Panc1 (cell line): ENCODE measurements at regions not wholly inside any gene's neighbourhood (a gene's known extent, or its start where the extent isn't known, plus 50 kb on each side); places are given as distances from the start of the nearest gene placed in this dataset.

Experiments used
- ATAC-seq: fragments of 200-7000 bp; cut with Tn5 transposase; 2 replicates; pipeline ENCODE4 v1.9.1; 2020; ENCODE audit warnings: mild to moderate bottlenecking, moderate library complexity
- BruUV-seq: library from RNA; stranded (reverse); fragments of 400-500 nt; replicated peaks from 2 replicates; lab custom pipeline; 2021; lab: Mats Ljungman, UMichigan
- CTCF ChIA-PET: fragments of 300-600 bp; sonication (Branson Sonifier 250); formaldehyde crosslinking; loops from one replicate; lab custom pipeline; 2022; ENCODE audit warnings: antibody characterized with exemption; lab: Charles Lee
- POLR2A ChIA-PET: fragments of 300-600 bp; sonication (Branson Sonifier 250); formaldehyde crosslinking; loops from one replicate; lab custom pipeline; 2022; ENCODE audit warnings: antibody characterized with exemption; lab: Charles Lee
- DNase-seq: peaks from one replicate; pipeline ENCODE4 v3.0.0-alpha.2; 2010; ENCODE audit warnings: low read depth, low spot score
- H3K27ac ChIP-seq: 2 replicates; pipeline ENCODE4 v1.5.1; 2011; ENCODE audit warnings: mild to moderate bottlenecking, low read length, inconsistent platforms
- H3K27me3 ChIP-seq: fragments of 200-500 bp; sonication (Bioruptor generic); 2 replicates; pipeline ENCODE4 v1.6.0; 2014; ENCODE audit warnings: low read length, inconsistent platforms; ENCODE audit not compliant: control insufficient read depth, insufficient read depth
- H3K36me3 ChIP-seq: fragments of 200-500 bp; sonication (Bioruptor generic); 2 replicates; pipeline ENCODE4 v1.5.1; 2014; ENCODE audit warnings: inconsistent platforms, mild to moderate bottlenecking, low read length, moderate library complexity; ENCODE audit not compliant: control insufficient read depth, insufficient read depth
- H3K4me1 ChIP-seq: 2 replicates; pipeline ENCODE4 v1.5.1; 2011; ENCODE audit warnings: inconsistent platforms, mild to moderate bottlenecking, low read length, moderate library complexity; ENCODE audit not compliant: control insufficient read depth, insufficient read depth
- H3K4me3 ChIP-seq, 2 experiments: 2 replicates each; pipeline ENCODE4 v1.5.1; 2011 to 2012; ENCODE audit warnings: low read depth in 2 of 2, low read length in 2 of 2, mild to moderate bottlenecking in 2 of 2, inconsistent platforms in 1 of 2, moderate library complexity in 1 of 2
- H3K9me3 ChIP-seq: fragments of 200-500 bp; sonication (Bioruptor generic); 2 replicates; pipeline ENCODE4 v1.5.1; 2014; ENCODE audit warnings: low read depth, mild to moderate bottlenecking, inconsistent platforms, low read length, moderate library complexity; ENCODE audit not compliant: control insufficient read depth, insufficient read depth
- CTCF ChIP-seq: fragments of 450-650 bp; IDR thresholded peaks from 2 replicates; pipeline ENCODE4 v1.5.1; 2017; ENCODE audit warnings: mild to moderate bottlenecking
- POLR2AphosphoS5 ChIP-seq: IDR thresholded peaks from 2 replicates; pipeline ENCODE4 v1.6.1; 2012; ENCODE audit warnings: mild to moderate bottlenecking, low read depth, low read length, moderate library complexity
- SIN3A ChIP-seq: IDR thresholded peaks from 2 replicates; pipeline ENCODE4 v1.6.1; 2012; ENCODE audit warnings: low read depth, mild to moderate bottlenecking, low read length, moderate library complexity, borderline replicate concordance; ENCODE audit not compliant: insufficient read depth
- TCF7L2 ChIP-seq: IDR thresholded peaks from 2 replicates; pipeline ENCODE4 v1.6.1; 2011; ENCODE audit warnings: mild to moderate bottlenecking, low read depth, low read length, inconsistent platforms
- in situ Hi-C: cut with HindIII; loops from 2 replicates; pipeline ENCODE4 v1.10.0; 2016; ENCODE audit warnings: low sequenced_read_pairs, low pct_unique_long_range_greater_than_20kb
- intact Hi-C: fragments of 100-400 bp; cut with micrococcal nuclease; formaldehyde crosslinking; loops from one replicate; pipeline ENCODE4 v1.10.0; 2022; ENCODE audit not compliant: unreplicated experiment
- TF ChIP-seq, protein P1 (sequence below), 2 experiments: IDR thresholded peaks; 2 replicates each; pipeline ENCODE4 v1.6.1; 2011 to 2012; ENCODE audit warnings: low read depth in 2 of 2, control low read depth in 1 of 2, low read length in 1 of 2, mild to moderate bottlenecking in 1 of 2, moderate library complexity in 1 of 2; ENCODE audit not compliant: insufficient read depth in 1 of 2

- BruUV-seq, result no TSS peak
- POLR2A ChIA-PET, result no interaction called here
- no peak for TF ChIP-seq TCF7L2
- TF ChIP-seq POLR2AphosphoS5, result no peak
- no peak for TF ChIP-seq SIN3A
- TF ChIP-seq, protein P1, sequence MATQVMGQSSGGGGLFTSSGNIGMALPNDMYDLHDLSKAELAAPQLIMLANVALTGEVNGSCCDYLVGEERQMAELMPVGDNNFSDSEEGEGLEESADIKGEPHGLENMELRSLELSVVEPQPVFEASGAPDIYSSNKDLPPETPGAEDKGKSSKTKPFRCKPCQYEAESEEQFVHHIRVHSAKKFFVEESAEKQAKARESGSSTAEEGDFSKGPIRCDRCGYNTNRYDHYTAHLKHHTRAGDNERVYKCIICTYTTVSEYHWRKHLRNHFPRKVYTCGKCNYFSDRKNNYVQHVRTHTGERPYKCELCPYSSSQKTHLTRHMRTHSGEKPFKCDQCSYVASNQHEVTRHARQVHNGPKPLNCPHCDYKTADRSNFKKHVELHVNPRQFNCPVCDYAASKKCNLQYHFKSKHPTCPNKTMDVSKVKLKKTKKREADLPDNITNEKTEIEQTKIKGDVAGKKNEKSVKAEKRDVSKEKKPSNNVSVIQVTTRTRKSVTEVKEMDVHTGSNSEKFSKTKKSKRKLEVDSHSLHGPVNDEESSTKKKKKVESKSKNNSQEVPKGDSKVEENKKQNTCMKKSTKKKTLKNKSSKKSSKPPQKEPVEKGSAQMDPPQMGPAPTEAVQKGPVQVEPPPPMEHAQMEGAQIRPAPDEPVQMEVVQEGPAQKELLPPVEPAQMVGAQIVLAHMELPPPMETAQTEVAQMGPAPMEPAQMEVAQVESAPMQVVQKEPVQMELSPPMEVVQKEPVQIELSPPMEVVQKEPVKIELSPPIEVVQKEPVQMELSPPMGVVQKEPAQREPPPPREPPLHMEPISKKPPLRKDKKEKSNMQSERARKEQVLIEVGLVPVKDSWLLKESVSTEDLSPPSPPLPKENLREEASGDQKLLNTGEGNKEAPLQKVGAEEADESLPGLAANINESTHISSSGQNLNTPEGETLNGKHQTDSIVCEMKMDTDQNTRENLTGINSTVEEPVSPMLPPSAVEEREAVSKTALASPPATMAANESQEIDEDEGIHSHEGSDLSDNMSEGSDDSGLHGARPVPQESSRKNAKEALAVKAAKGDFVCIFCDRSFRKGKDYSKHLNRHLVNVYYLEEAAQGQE (IDR thresholded peaks at IDR 0.05; ENCODE audit: insufficient read depth in 1 of 2, low read depth in 2 of 2, low read length in 1 of 2), result no peak
- no peak for TF ChIP-seq CTCF
- ATAC-seq (no peak), DNase-seq (no peak)
- H3K4me3 ChIP-seq, result no peak overlapping the region
- H3K9me3 ChIP-seq, result no peaks in the 10 kb centered on the region
- H3K27ac ChIP-seq, result no peak overlapping the region
- no peaks in the 10 kb centered on the region for H3K27me3 ChIP-seq
- CTCF ChIA-PET, result no interaction called here
- intact Hi-C loops (no loop called here), in situ Hi-C loops (no loop called here)
- no peaks in the 10 kb centered on the region for H3K4me1 ChIP-seq
- no peaks in the 10 kb centered on the region for H3K36me3 ChIP-seq
These were observed 279.2 kb downstream of the CYRIA start for GRCh38 chr2:16386431-16386830.

- ATAC-seq (no peak), DNase-seq (no peak)
- no peaks in the 10 kb centered on the region for H3K36me3 ChIP-seq
- no peaks in the 10 kb centered on the region for H3K4me1 ChIP-seq
- in situ Hi-C loops (no loop called here), intact Hi-C loops (no loop called here)
- TF ChIP-seq TCF7L2, result no peak
- TF ChIP-seq, protein P1 (IDR thresholded peaks at IDR 0.05; ENCODE audit: insufficient read depth in 1 of 2, low read depth in 2 of 2, low read length in 1 of 2), result no peak
- no peak for TF ChIP-seq SIN3A
- no peak for TF ChIP-seq POLR2AphosphoS5
- no peak for TF ChIP-seq CTCF
- POLR2A ChIA-PET, result no interaction called here
- H3K27ac ChIP-seq, result no peak overlapping the region
- no peaks in the 10 kb centered on the region for H3K27me3 ChIP-seq
- no peaks in the 10 kb centered on the region for H3K9me3 ChIP-seq
- H3K4me3 ChIP-seq, result no peak overlapping the region
- CTCF ChIA-PET, result no interaction called here
- no TSS peak for BruUV-seq
These were observed 279.6 kb downstream of the CYRIA start for GRCh38 chr2:16386031-16386430.
